Left renal pelvis (tissue), 4 donors: ENCODE measurements at regions not wholly inside any gene's neighbourhood (a gene's known extent, or its start where the extent isn't known, plus 50 kb on each side); places are given as distances from the start of the nearest gene placed in this dataset.
"Not testable (repeated sequence)": the region's sequence is repeated elsewhere in the genome, so short reads cannot be mapped to it uniquely, and the experiment has no call there.

Experiments used
- DNase-seq, 4 donors: peaks; one replicate each; pipeline ENCODE4 v3.0.0-alpha.2; 2013; ENCODE audit warnings: low read depth in 4 of 4, low spot score in 3 of 4

- no peak for DNase-seq
Measured at GRCh38 chr3:75237477-75237876, 426.7 kb upstream of the FRG2C start.

GRCh38 chr3:75241226-75241962 lies 422.7 kb upstream of the FRG2C start:
- not testable (repeated sequence) for DNase-seq

- no peak for DNase-seq
Measured at GRCh38 chr3:75242012-75242735, 422.0 kb upstream of the FRG2C start.

GRCh38 chr3:75248974-75249373 lies 415.2 kb upstream of the FRG2C start:
- DNase-seq: no peak

- DNase-seq: no peak
Measured at GRCh38 chr3:75254685-75255084, 409.4 kb upstream of the FRG2C start.

- not testable (repeated sequence) for DNase-seq
Measured at GRCh38 chr3:75258825-75259683, 405.1 kb upstream of the FRG2C start.

- not testable (repeated sequence) for DNase-seq
Measured at GRCh38 chr3:75260975-75261374, 403.2 kb upstream of the FRG2C start.

- DNase-seq: no peak
Measured at GRCh38 chr3:75262661-75263060, 401.5 kb upstream of the FRG2C start.

GRCh38 chr3:75265897-75266296 lies 398.2 kb upstream of the FRG2C start:
- DNase-seq: no peak

GRCh38 chr3:75268576-75268975 lies 395.6 kb upstream of the FRG2C start:
- DNase-seq: not testable (repeated sequence)

- not testable (repeated sequence) for DNase-seq
Measured at GRCh38 chr3:75272237-75272636, 391.9 kb upstream of the FRG2C start.

- DNase-seq: no peak
Measured at GRCh38 chr3:75272691-75273090, 391.4 kb upstream of the FRG2C start.

GRCh38 chr3:75285531-75286148 lies 378.5 kb upstream of the FRG2C start:
- DNase-seq: not testable (repeated sequence)

GRCh38 chr3:75288972-75289574 lies 375.1 kb upstream of the FRG2C start:
- not testable (repeated sequence) for DNase-seq

- DNase-seq: no peak
Measured at GRCh38 chr3:75294124-75294523, 370.0 kb upstream of the FRG2C start.

- DNase-seq: no peak
Measured at GRCh38 chr3:75295013-75295412, 369.1 kb upstream of the FRG2C start.

- no peak for DNase-seq
Measured at GRCh38 chr3:75296858-75297257, 367.3 kb upstream of the FRG2C start.

GRCh38 chr3:75300606-75301005 lies 363.5 kb upstream of the FRG2C start:
- DNase-seq: no peak

- DNase-seq: not testable (repeated sequence)
Measured at GRCh38 chr3:75301050-75301449, 363.1 kb upstream of the FRG2C start.

GRCh38 chr3:75303741-75304140 lies 360.4 kb upstream of the FRG2C start:
- no peak for DNase-seq
